ENCODE measurements at regions not wholly inside any gene's neighbourhood (a gene's known extent, or its start where the extent isn't known, plus 50 kb on each side); places are given as distances from the start of the nearest gene placed in this dataset.

DNA sequence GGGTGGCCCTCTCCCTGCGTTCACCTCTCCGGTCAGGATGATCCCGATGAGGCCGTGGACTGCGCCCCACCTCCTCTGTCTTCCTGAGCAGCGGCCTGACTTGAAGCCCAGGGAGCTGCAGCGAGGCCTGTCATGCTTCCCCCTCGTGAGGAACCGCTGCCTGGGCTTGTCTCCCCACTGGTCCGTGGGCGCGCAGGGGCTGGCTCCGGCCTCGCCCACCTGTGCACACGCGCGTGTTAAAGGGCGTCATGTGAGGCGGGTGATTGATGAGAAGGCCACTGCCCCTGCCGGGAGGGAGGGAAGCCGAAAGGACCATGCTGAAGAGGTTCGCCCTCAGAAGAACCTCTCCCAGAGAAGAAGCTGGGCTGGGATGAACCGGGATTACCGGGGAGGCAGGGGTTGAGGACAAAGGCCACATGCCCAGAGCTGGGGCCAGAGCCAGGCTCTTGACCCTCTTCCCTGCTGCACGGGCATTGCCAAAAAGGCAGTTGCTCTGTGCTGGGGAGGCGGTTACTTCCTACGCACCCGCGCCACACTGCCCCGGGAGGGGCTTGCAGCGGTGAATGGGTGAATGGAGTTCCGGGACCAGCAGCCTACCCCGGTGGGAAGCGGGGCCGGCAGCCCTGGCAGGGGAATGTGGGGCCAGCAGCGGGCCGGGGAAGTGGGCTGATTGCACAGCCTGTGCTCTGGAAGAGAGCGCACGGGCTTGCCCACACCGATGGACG, 85.9 kb upstream of the GSE1 start:
- TF ChIP-seq, protein P1, sequence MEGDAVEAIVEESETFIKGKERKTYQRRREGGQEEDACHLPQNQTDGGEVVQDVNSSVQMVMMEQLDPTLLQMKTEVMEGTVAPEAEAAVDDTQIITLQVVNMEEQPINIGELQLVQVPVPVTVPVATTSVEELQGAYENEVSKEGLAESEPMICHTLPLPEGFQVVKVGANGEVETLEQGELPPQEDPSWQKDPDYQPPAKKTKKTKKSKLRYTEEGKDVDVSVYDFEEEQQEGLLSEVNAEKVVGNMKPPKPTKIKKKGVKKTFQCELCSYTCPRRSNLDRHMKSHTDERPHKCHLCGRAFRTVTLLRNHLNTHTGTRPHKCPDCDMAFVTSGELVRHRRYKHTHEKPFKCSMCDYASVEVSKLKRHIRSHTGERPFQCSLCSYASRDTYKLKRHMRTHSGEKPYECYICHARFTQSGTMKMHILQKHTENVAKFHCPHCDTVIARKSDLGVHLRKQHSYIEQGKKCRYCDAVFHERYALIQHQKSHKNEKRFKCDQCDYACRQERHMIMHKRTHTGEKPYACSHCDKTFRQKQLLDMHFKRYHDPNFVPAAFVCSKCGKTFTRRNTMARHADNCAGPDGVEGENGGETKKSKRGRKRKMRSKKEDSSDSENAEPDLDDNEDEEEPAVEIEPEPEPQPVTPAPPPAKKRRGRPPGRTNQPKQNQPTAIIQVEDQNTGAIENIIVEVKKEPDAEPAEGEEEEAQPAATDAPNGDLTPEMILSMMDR (IDR thresholded peaks at IDR 0.05; ENCODE audit: borderline replicate concordance, extremely low read depth, low read length, poor library complexity, severe bottlenecking): no peak
- no peak for TF ChIP-seq EZH2 (IDR thresholded peaks at IDR 0.05; ENCODE audit: borderline replicate concordance, low read depth, low read length, severe bottlenecking)
